ENCODE measurements at regions not wholly inside any gene's neighbourhood (a gene's known extent, or its start where the extent isn't known, plus 50 kb on each side); places are given as distances from the start of the nearest gene placed in this dataset.

- Mint-ChIP-seq H3K36me3 (ENCODE audit: insufficient read depth) (no peaks in the 10 kb centered on the region), H3K9me3 (ENCODE audit: low read depth) (no peaks in the 10 kb centered on the region), H3K27me3 (peaks cover 4% of the 10 kb centered on the region), H3K27ac (no peak overlapping the region), H3K4me3 (ENCODE audit: low read depth) (no peak overlapping the region), H3K4me1 (ENCODE audit: low read depth) (peaks cover 11% of the 10 kb centered on the region)
- no peak for DNase-seq (ENCODE audit: low spot score, unreplicated experiment)
- TF ChIP-seq, protein P1, sequence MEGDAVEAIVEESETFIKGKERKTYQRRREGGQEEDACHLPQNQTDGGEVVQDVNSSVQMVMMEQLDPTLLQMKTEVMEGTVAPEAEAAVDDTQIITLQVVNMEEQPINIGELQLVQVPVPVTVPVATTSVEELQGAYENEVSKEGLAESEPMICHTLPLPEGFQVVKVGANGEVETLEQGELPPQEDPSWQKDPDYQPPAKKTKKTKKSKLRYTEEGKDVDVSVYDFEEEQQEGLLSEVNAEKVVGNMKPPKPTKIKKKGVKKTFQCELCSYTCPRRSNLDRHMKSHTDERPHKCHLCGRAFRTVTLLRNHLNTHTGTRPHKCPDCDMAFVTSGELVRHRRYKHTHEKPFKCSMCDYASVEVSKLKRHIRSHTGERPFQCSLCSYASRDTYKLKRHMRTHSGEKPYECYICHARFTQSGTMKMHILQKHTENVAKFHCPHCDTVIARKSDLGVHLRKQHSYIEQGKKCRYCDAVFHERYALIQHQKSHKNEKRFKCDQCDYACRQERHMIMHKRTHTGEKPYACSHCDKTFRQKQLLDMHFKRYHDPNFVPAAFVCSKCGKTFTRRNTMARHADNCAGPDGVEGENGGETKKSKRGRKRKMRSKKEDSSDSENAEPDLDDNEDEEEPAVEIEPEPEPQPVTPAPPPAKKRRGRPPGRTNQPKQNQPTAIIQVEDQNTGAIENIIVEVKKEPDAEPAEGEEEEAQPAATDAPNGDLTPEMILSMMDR (IDR thresholded peaks at IDR 0.05; ENCODE audit: unreplicated experiment): no peak
Measured at GRCh38 chr10:2982146-2982545, 85.2 kb upstream of the PFKP start.

DNA sequence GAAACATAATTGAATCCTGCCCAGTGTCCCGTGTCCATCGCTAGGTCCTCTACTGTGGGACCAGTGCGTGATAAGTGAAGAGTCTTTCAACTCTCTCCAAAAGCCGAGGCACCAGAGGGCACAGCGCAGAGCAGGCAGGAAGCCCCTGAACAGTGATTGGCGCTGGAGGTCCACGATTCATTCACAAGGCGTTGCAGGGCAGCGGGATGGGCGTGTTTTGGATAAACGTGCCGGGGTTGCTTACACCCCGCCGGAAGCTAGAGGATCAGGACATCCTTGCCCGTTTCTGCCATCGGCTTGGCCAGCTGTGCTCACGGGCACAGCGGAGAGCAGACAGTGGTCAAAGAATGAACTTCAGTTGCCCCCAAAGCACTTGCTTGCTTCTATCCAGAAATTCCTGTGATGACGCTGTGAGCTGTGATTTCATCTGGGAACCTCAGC lies 86.0 kb upstream of the PFKP start:
- Mint-ChIP-seq H3K27ac (no peak overlapping the region), H3K9me3 (ENCODE audit: low read depth) (no peaks in the 10 kb centered on the region), H3K4me3 (ENCODE audit: low read depth) (no peak overlapping the region), H3K36me3 (ENCODE audit: insufficient read depth) (no peaks in the 10 kb centered on the region), H3K4me1 (ENCODE audit: low read depth) (peaks cover 6% of the 10 kb centered on the region), H3K27me3 (peaks cover 4% of the 10 kb centered on the region)
- TF ChIP-seq, protein P1 (IDR thresholded peaks at IDR 0.05; ENCODE audit: unreplicated experiment): no peak
- DNase-seq (ENCODE audit: low spot score, unreplicated experiment): no peak

DNA sequence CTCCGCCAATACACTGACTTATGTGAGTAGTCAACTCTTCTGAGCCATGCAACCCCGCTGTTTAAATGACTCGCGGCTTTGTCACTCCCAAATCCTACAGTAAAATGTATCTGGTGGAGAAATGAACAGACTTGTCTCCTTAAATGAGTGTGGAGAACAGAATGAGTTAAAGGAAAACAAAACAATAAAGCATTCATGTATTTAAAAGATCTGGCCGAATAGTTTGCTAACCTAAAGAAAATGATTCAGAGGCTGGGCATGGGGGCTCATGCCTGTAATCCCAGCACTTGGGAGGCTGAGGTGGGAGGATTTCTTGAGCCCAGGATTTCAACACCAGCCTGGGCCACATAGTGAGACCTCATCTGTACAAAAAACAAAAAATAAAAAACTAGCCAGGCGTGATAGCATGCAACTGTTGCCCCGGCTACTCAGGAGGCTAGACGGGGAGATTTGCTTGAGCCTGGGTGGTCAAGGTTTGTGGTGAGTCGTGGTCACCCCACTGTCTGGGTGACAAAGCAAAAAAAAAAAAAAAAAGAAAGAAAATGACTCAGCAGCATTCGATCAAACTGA lies 86.5 kb upstream of the PFKP start:
- no peak overlapping the region for H3K4me3 Mint-ChIP-seq (ENCODE audit: low read depth)
- no peak for DNase-seq (ENCODE audit: low spot score, unreplicated experiment)
- no peaks in the 10 kb centered on the region for H3K9me3 Mint-ChIP-seq (ENCODE audit: low read depth)
- TF ChIP-seq, protein P1 (IDR thresholded peaks at IDR 0.05; ENCODE audit: unreplicated experiment): no peak
- H3K27me3 Mint-ChIP-seq: no peaks in the 10 kb centered on the region
- no peaks in the 10 kb centered on the region for H3K36me3 Mint-ChIP-seq (ENCODE audit: insufficient read depth)
- H3K4me1 Mint-ChIP-seq (ENCODE audit: low read depth): peaks cover under 1% of the 10 kb centered on the region
- H3K27ac Mint-ChIP-seq: no peak overlapping the region

DNA sequence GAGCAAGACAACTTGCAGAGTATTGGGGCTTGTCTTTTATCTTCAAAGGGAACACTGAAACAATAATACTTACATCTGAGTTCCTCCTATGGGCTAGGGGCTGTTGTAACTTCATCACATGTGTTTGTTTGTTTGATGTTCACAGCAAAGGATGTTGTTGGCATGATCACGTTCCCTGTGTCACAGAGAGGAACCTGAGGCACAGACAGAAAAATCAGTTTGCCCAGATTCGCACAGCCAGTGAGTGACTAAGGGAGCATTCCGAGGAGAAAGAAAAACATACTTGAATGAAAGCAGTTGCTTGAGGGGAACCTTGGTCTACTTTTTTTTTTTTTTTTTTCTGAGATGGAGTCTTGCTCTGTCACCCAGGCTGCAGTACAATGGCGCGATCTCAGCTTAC lies 87.2 kb upstream of the PFKP start:
- TF ChIP-seq, protein P1 (IDR thresholded peaks at IDR 0.05; ENCODE audit: unreplicated experiment): no peak
- no peaks in the 10 kb centered on the region for H3K36me3 Mint-ChIP-seq (ENCODE audit: insufficient read depth)
- no peak overlapping the region for H3K27ac Mint-ChIP-seq
- no peaks in the 10 kb centered on the region for H3K9me3 Mint-ChIP-seq (ENCODE audit: low read depth)
- no peak for DNase-seq (ENCODE audit: low spot score, unreplicated experiment)
- no peak overlapping the region for H3K4me3 Mint-ChIP-seq (ENCODE audit: low read depth)
- no peaks in the 10 kb centered on the region for H3K27me3 Mint-ChIP-seq
- no peaks in the 10 kb centered on the region for H3K4me1 Mint-ChIP-seq (ENCODE audit: low read depth)

DNA sequence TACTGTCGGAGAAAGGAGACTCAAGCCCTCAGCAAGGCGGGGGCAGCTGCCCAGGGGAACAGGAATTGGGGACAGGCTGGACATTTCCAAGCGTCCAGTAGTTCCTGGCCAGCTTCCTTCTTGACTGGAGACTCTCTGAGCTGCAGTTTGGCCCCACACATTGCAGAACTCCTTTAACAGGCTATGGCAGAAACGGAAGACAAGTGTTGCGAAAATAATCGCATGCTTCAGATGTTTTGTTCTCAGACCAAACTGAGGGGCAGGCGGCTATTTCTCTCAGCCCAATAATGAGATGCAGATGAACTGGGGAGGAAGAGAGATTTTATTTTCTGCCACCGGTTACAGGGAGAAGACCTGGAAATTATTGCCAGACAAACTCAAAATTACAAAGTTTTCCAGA lies 88.0 kb upstream of the PFKP start:
- TF ChIP-seq, protein P1 (IDR thresholded peaks at IDR 0.05; ENCODE audit: unreplicated experiment): no peak
- Mint-ChIP-seq H3K27ac (no peak overlapping the region), H3K9me3 (ENCODE audit: low read depth) (no peaks in the 10 kb centered on the region), H3K27me3 (no peaks in the 10 kb centered on the region), H3K4me3 (ENCODE audit: low read depth) (no peak overlapping the region), H3K36me3 (ENCODE audit: insufficient read depth) (no peaks in the 10 kb centered on the region), H3K4me1 (ENCODE audit: low read depth) (no peaks in the 10 kb centered on the region)
- no peak for DNase-seq (ENCODE audit: low spot score, unreplicated experiment)
